Psoas muscle (tissue), 7 donors: ENCODE measurements at regions not wholly inside any gene's neighbourhood (a gene's known extent, or its start where the extent isn't known, plus 50 kb on each side); places are given as distances from the start of the nearest gene placed in this dataset.
"Not testable (repeated sequence)": the region's sequence is repeated elsewhere in the genome, so short reads cannot be mapped to it uniquely, and the experiment has no call there.

Source experiments
- ATAC-seq, 4 donors: fragments of 200-7000 bp; cut with Tn5 transposase; one replicate each; pipeline ENCODE4 v1.9.1; 2020; ENCODE audit warnings: moderate library complexity in 3 of 4, mild to moderate bottlenecking in 2 of 4
- DNase-seq, 2 donors: peaks; one replicate each; pipeline ENCODE4 v3.0.0-alpha.2; 2020
- H3K27ac ChIP-seq: fragments of 200-600 bp; one replicate; pipeline ENCODE4 v1.8.0; 2022
- H3K27me3 ChIP-seq, 3 donors: fragments of 200-600 bp in 1 of 3; one replicate each; pipeline versions ENCODE4 v1.6.1 to v1.8.0; 2013 to 2022; ENCODE audit warnings: low read length in 2 of 3, mild to moderate bottlenecking in 2 of 3, moderate library complexity in 1 of 3; ENCODE audit not compliant: insufficient read depth in 3 of 3
- H3K36me3 ChIP-seq, 2 donors: fragments of 200-600 bp in 1 of 2; one replicate each; pipeline versions ENCODE4 v1.6.1 to v1.8.0; 2013 to 2022; ENCODE audit warnings: low read depth in 1 of 2, mild to moderate bottlenecking in 1 of 2, moderate library complexity in 1 of 2; ENCODE audit not compliant: insufficient read depth in 1 of 2
- H3K4me1 ChIP-seq: fragments of 200-600 bp; one replicate; pipeline ENCODE4 v1.8.0; 2022
- H3K4me3 ChIP-seq: fragments of 200-600 bp; one replicate; pipeline ENCODE4 v1.8.0; 2022; ENCODE audit warnings: mild to moderate bottlenecking
- H3K9me3 ChIP-seq: fragments of 200-600 bp; one replicate; pipeline ENCODE4 v1.8.0; 2022
- WGBS, 3 donors: extraction: QIAGEN DNeasy Blood & Tissue Kit; methylation state at CpG; one replicate each; pipeline versions ENCODE4 v1.1.6 to v1.1.7; 2013; 5-methylcytosine and 5-hydroxymethylcytosine counted together
- intact Hi-C, 2 donors: fragments of 100-400 bp; cut with DNase I; formaldehyde crosslinking; loops; one replicate each; pipeline versions ENCODE4 v1.11.0 to v1.14.2; 2022
- TF ChIP-seq, protein P1 (sequence below): fragments of 200-600 bp; IDR thresholded peaks from one replicate; pipeline ENCODE4 v1.8.0; 2022; ENCODE audit warnings: antibody characterized with exemption
- donor health status: healthy with polysubstance abuse.
- donor health status: DM: no; HTN: no; CAD: no; lungs with moderate emphysema.
- donor health status: Bipolar disorder and iron deficiency.
- donor health status: healthy.
- donor health status: DM: yes; HTN: yes; CAD: no.
- donor health status: DM: no; HTN: no; CAD: no.
- donor health status: DM: yes; HTN: yes; CAD: no.

DNA sequence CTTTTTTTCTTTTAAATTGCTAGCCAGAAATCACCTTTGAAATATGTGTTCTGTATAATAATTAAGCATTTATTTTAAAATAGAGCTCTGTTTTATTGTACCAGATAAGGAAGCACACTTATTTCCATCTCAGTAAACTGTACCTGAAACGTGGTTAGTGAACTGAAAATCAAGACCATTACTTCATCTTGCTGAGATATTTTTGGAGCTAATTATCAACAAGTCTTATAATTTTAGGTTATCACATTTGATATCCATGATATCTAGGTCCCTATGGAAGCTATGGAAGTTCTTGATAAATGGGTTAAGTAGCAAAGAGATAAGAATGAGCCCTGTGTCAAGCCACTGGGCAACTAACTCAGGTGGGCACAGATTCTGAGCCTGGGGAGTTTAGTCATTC lies 187.2 kb downstream of the NFKBIZ start:
- 53 to 71% (median 58%) methylated on average over 1 of the region's 1 CpG for WGBS, 3 donors
- DNase-seq (no peak), ATAC-seq (no peak)
- H3K27me3 ChIP-seq = no peaks in the 10 kb centered on the region
- no peak overlapping the region for H3K27ac ChIP-seq
- H3K9me3 ChIP-seq = no peaks in the 10 kb centered on the region
- H3K36me3 ChIP-seq = no peaks in the 10 kb centered on the region
- intact Hi-C loops = no loop called here
- H3K4me3 ChIP-seq = no peak overlapping the region
- no peaks in the 10 kb centered on the region for H3K4me1 ChIP-seq
- TF ChIP-seq, protein P1, sequence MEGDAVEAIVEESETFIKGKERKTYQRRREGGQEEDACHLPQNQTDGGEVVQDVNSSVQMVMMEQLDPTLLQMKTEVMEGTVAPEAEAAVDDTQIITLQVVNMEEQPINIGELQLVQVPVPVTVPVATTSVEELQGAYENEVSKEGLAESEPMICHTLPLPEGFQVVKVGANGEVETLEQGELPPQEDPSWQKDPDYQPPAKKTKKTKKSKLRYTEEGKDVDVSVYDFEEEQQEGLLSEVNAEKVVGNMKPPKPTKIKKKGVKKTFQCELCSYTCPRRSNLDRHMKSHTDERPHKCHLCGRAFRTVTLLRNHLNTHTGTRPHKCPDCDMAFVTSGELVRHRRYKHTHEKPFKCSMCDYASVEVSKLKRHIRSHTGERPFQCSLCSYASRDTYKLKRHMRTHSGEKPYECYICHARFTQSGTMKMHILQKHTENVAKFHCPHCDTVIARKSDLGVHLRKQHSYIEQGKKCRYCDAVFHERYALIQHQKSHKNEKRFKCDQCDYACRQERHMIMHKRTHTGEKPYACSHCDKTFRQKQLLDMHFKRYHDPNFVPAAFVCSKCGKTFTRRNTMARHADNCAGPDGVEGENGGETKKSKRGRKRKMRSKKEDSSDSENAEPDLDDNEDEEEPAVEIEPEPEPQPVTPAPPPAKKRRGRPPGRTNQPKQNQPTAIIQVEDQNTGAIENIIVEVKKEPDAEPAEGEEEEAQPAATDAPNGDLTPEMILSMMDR = no peak

DNA sequence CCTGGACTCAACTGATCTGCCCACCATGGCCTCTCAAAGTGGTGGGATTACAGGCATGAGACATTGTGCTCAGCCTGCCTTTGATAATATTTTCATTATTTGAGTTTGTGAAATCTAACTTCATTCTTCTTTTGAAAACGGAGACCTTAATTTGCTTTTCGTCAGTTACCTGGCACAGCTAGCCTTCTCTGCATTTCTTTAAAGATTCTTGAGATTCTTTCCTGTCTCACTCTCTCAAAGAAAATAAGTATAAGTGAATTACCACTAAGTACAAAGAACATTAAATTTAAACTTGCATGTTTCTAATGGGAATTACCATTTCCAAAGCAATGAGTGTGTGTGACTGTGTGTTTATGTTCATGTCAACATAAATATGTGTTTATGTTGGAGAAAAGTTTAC lies 187.9 kb downstream of the NFKBIZ start:
- ATAC-seq (no peak), DNase-seq (no peak)
- Histone ChIP-seq H3K4me1 (no peaks in the 10 kb centered on the region), H3K4me3 (no peak overlapping the region), H3K36me3 (no peaks in the 10 kb centered on the region), H3K27me3 (no peaks in the 10 kb centered on the region), H3K9me3 (no peaks in the 10 kb centered on the region), H3K27ac (no peak overlapping the region)
- TF ChIP-seq, protein P1 = no peak
- intact Hi-C loops = no loop called here
- WGBS, 3 donors = 44 to 71% (median 67%) methylated on average over 2 of the region's 2 CpGs

DNA sequence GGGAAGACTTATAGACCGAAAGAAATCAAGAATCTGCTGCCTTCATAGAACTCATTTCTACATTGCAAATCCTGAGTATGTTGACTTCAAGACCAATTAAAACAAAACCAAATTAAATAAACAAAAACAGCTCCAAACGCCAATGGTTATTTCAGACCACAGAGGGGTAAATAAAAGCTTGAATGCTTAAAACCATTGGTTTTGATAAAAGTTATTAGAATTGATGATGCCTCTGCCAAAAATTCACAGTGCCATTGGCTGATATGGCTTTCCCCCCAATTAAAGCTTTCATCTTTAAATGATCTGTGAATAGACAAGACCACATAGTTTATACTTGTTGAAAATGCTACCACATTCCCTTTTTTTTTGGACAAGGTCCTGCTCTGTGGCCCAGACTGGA lies 188.5 kb downstream of the NFKBIZ start:
- H3K36me3 ChIP-seq = no peaks in the 10 kb centered on the region
- 47 to 99% (median 69%) methylated on average over 2 of the region's 2 CpGs for WGBS, 3 donors
- H3K9me3 ChIP-seq = no peaks in the 10 kb centered on the region
- no peaks in the 10 kb centered on the region for H3K27me3 ChIP-seq
- no peak overlapping the region for H3K27ac ChIP-seq
- intact Hi-C loops = no loop called here
- ATAC-seq (no peak), DNase-seq (no peak)
- TF ChIP-seq, protein P1 = no peak
- H3K4me3 ChIP-seq = no peak overlapping the region
- no peaks in the 10 kb centered on the region for H3K4me1 ChIP-seq

DNA sequence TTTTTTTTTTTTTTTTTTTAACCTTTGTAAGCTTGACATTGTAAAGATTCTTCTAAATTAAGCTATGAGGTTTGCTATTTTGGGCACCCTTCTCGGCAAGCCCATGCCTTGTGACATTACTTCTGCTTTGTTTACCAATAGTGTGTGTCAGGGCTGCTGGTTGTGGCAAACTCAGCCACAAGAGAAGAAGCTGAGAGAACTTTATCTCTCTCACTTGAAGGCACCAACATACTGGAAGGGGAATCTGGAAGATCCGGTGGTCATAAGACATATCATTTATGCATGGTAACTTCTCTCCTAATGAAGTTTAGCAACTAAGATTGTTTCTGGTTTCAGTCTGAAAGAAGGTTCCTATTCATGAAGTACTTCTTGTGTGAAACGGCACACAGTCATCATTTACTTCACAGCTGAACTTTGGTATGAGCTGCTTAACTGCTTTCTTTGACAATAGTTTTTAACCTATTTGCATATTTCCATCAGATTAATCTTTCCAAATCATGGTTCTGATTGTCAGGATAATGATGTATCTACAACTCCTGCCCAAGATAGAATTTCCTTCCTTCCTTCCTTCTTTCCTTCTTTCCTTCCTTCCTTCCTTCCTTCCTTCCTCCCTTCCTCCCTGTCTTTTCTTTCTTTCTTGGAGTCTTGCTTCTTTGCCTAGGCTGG lies 189.3 kb downstream of the NFKBIZ start:
- Histone ChIP-seq H3K9me3 (no peaks in the 10 kb centered on the region), H3K27me3 (no peaks in the 10 kb centered on the region), H3K4me1 (no peaks in the 10 kb centered on the region), H3K27ac (no peak overlapping the region), H3K36me3 (no peaks in the 10 kb centered on the region), H3K4me3 (no peak overlapping the region)
- intact Hi-C loops = no loop called here
- TF ChIP-seq, protein P1 = no peak
- DNase-seq (no peak), ATAC-seq (no peak)
- 69 to 78% (median 74%) methylated on average over 3 of the region's 3 CpGs for WGBS, 3 donors

DNA sequence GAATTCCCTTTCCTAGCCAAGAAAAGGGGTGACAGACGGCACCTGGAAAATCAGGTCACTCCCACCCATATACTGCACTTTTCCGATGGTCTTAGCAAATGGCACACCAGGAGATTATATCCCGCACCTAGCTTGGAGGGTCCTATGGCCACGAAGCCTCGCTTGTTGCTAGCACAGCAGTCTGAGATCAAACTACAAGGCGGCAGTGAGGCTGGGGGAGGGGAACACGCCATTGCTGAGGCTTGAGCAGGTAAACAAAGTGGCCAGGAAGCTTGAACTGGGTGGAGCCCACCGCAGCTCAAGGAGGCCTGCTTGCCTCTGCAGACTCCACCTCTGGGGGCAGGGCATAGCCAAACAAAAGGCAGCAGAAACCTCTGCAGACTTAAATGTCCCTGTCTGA lies 190.8 kb downstream of the NFKBIZ start:
- DNase-seq, H3K4me3 ChIP-seq, H3K36me3 ChIP-seq, intact Hi-C loops, ATAC-seq, H3K27me3 ChIP-seq, H3K9me3 ChIP-seq, H3K27ac ChIP-seq, H3K4me1 ChIP-seq: not testable (repeated sequence)
- 88 to 91% (median 89%) methylated on average over 7 to 8 of the region's 8 CpGs for WGBS, 3 donors
